ENCODE measurements at regions not wholly inside any gene's neighbourhood (a gene's known extent, or its start where the extent isn't known, plus 50 kb on each side); places are given as distances from the start of the nearest gene placed in this dataset.

DNA sequence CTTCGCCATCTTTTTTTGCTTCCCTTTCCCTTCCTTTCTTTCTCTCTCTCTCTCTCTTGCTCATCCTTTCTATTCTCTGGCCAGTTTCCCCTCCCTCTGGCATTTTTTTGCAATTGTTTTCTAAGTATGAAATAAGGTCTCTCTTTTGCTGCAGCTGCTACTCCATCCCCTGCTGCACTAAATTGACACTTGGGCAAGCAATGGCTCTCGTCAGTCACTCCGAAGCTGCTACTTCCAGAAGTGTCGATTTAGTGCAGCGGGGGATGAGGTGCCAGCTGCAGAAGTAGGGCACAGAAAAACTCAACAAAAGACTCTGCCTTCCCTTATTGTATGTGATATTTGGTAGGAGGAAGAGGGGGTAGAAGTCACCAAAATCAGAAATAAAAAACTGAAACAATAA lies 642.3 kb downstream of the RWDD3 start:
- WGBS, 2 donors: 57% methylated on average over 5 of the region's 5 CpGs
- intact Hi-C loops (cut with DNase I): no loop called here
- H3K36me3 ChIP-seq: no peaks in the 10 kb centered on the region
- no peak for TF ChIP-seq CTCF (IDR thresholded peaks at IDR 0.05)
- no peak for TF ChIP-seq POLR2A (IDR thresholded peaks at IDR 0.05)
- H3K27ac ChIP-seq: no peak overlapping the region
- no peak overlapping the region for H3K4me3 ChIP-seq (replicated peaks in 1 of 3)
- no peak for DNase-seq
- H3K27me3 ChIP-seq: no peaks in the 10 kb centered on the region
- H3K4me1 ChIP-seq: no peaks in the 10 kb centered on the region
- H3K9me3 ChIP-seq: no peaks in the 10 kb centered on the region

DNA sequence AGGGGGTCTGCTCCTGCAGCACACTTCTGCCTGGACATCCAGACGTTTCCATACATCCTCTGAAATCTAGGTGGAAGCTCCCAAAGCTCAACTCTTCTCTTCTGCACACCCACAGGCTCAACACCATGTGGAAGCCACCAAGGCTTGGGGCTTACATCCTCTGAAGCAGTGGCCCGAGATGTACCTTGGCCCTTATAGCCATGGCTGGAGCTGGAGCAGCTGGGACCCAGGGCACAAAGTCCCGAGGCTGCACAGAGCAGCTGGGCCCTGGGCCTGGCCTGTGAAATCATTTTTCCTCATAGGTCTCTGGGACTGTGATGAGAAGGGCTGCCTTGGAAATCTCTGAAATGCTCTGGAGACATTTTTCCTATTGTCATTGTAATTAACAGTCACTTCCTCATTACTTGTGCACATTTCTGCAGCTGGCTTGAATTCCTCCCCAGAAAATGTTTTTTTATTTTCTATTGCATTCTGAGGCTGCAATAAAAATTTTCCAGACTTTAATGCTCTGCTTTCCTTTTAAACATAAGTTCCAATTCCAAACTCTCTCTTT lies 645.6 kb downstream of the RWDD3 start:
- Histone ChIP-seq H3K36me3 (no peaks in the 10 kb centered on the region), H3K4me1 (no peaks in the 10 kb centered on the region), H3K27ac (no peak overlapping the region), H3K4me3 (replicated peaks in 1 of 3) (no peak overlapping the region), H3K9me3 (no peaks in the 10 kb centered on the region), H3K27me3 (no peaks in the 10 kb centered on the region)
- intact Hi-C loops (cut with DNase I): no loop called here
- no peak for DNase-seq
- WGBS, 2 donors: 61 to 72% methylated on average over 2 to 3 of the region's 3 CpGs
- no peak for TF ChIP-seq POLR2A (IDR thresholded peaks at IDR 0.05)
- no peak for TF ChIP-seq CTCF (IDR thresholded peaks at IDR 0.05)

- DNase-seq: no peak
- H3K27me3 ChIP-seq: no peaks in the 10 kb centered on the region
- H3K4me3 ChIP-seq (replicated peaks in 1 of 3): no peak overlapping the region
- H3K4me1 ChIP-seq: no peaks in the 10 kb centered on the region
- TF ChIP-seq POLR2A (IDR thresholded peaks at IDR 0.05): no peak
- TF ChIP-seq CTCF (IDR thresholded peaks at IDR 0.05): no peak
- H3K36me3 ChIP-seq: no peaks in the 10 kb centered on the region
- 7% methylated on average over 5 of the region's 5 CpGs for WGBS, 2 donors
- intact Hi-C loops (cut with DNase I): no loop called here
- H3K27ac ChIP-seq: no peak overlapping the region
- H3K9me3 ChIP-seq: no peaks in the 10 kb centered on the region
Observed at GRCh38 chr1:95888941-95889390, 655.0 kb downstream of the RWDD3 start.

DNA sequence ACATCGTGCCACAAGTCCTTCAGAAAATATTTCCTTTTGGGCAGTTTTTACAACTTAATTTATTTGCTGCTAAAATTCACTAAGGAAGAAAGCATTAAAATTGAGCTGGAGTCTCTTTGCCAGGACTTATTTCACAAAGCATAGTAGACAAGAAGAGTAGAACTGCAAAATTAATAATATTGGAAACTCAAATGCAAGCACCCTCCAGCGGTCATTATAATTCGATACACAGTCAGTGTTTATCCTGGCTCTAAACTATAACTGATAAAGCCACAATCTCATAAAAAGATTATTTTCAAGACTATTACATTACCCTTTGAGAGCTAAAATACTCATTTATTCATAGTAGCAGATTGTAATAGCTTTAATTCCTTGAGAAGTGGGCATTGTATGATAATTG lies 655.4 kb downstream of the RWDD3 start:
- H3K4me1 ChIP-seq: no peaks in the 10 kb centered on the region
- no peak overlapping the region for H3K4me3 ChIP-seq (replicated peaks in 1 of 3)
- no peaks in the 10 kb centered on the region for H3K36me3 ChIP-seq
- WGBS, 2 donors: 40 to 56% methylated on average over 3 of the region's 3 CpGs
- H3K9me3 ChIP-seq: no peaks in the 10 kb centered on the region
- H3K27me3 ChIP-seq: no peaks in the 10 kb centered on the region
- TF ChIP-seq CTCF (IDR thresholded peaks at IDR 0.05) (no peak), POLR2A (IDR thresholded peaks at IDR 0.05) (no peak)
- no peak for DNase-seq
- intact Hi-C loops (cut with DNase I): no loop called here
- no peak overlapping the region for H3K27ac ChIP-seq

- WGBS, 2 donors: 90 to 95% methylated on average over 2 of the region's 2 CpGs
- H3K4me3 ChIP-seq (replicated peaks in 1 of 3): no peak overlapping the region
- H3K27me3 ChIP-seq: no peaks in the 10 kb centered on the region
- H3K27ac ChIP-seq: no peak overlapping the region
- TF ChIP-seq POLR2A (IDR thresholded peaks at IDR 0.05): no peak
- TF ChIP-seq CTCF (IDR thresholded peaks at IDR 0.05): no peak
- no peaks in the 10 kb centered on the region for H3K36me3 ChIP-seq
- DNase-seq: no peak
- intact Hi-C loops (cut with DNase I): no loop called here
- no peaks in the 10 kb centered on the region for H3K4me1 ChIP-seq
- no peaks in the 10 kb centered on the region for H3K9me3 ChIP-seq
Observed at GRCh38 chr1:95893921-95894320, 659.9 kb downstream of the RWDD3 start.

Data from thyroid gland (tissue), 4 donors.